Mucosa of stomach (tissue), 1 donor: ENCODE measurements at regions not wholly inside any gene's neighbourhood (a gene's known extent, or its start where the extent isn't known, plus 50 kb on each side); places are given as distances from the start of the nearest gene placed in this dataset.
"Not testable (repeated sequence)": the region's sequence is repeated elsewhere in the genome, so short reads cannot be mapped to it uniquely, and the experiment has no call there.

ENCODE experiments used
- H3K27me3 ChIP-seq: one replicate; pipeline ENCODE4 v1.7.0; 2013; ENCODE audit warnings: mild to moderate bottlenecking, low read length; ENCODE audit not compliant: control insufficient read depth, insufficient read depth
- H3K36me3 ChIP-seq: one replicate; pipeline ENCODE4 v1.7.0; 2013; ENCODE audit warnings: low read length; ENCODE audit not compliant: control insufficient read depth, insufficient read depth
- H3K4me1 ChIP-seq: one replicate; pipeline ENCODE4 v1.7.0; 2013; ENCODE audit warnings: mild to moderate bottlenecking, low read length; ENCODE audit not compliant: control insufficient read depth, insufficient read depth
- H3K4me3 ChIP-seq: one replicate; pipeline ENCODE4 v1.7.0; 2013; ENCODE audit warnings: low read length
- H3K9ac ChIP-seq: one replicate; pipeline ENCODE4 v1.7.0; 2013; ENCODE audit warnings: mild to moderate bottlenecking, low read length, moderate library complexity
- H3K9me3 ChIP-seq: one replicate; pipeline ENCODE4 v1.7.0; 2013; ENCODE audit warnings: mild to moderate bottlenecking, low read length, moderate library complexity; ENCODE audit not compliant: control insufficient read depth
- donor health status: Pancreatic carcinoma.

GRCh38 chr20:29750268-29750899, 1507.1 kb upstream of the DEFB115 start:
- H3K9me3 ChIP-seq = no peaks in the 10 kb centered on the region
- no peak overlapping the region for H3K9ac ChIP-seq
- H3K4me1 ChIP-seq = no peaks in the 10 kb centered on the region
- no peaks in the 10 kb centered on the region for H3K27me3 ChIP-seq
- no peak overlapping the region for H3K4me3 ChIP-seq
- no peaks in the 10 kb centered on the region for H3K36me3 ChIP-seq

GRCh38 chr20:29752644-29753425, 1504.6 kb upstream of the DEFB115 start:
- H3K4me3 ChIP-seq, H3K9me3 ChIP-seq, H3K4me1 ChIP-seq, H3K36me3 ChIP-seq, H3K27me3 ChIP-seq: not testable (repeated sequence)
- peak overlapping the region; percentile 4 for H3K9ac ChIP-seq

- H3K9me3 ChIP-seq, H3K4me1 ChIP-seq, H3K4me3 ChIP-seq, H3K36me3 ChIP-seq, H3K27me3 ChIP-seq: not testable (repeated sequence)
- peak overlapping the region; percentile 4 for H3K9ac ChIP-seq
These were observed 1504.1 kb upstream of the DEFB115 start for GRCh38 chr20:29753426-29753746.

GRCh38 chr20:29753879-29754278, 1503.6 kb upstream of the DEFB115 start:
- H3K36me3 ChIP-seq, H3K4me3 ChIP-seq, H3K9me3 ChIP-seq, H3K27me3 ChIP-seq, H3K9ac ChIP-seq, H3K4me1 ChIP-seq: not testable (repeated sequence)

GRCh38 chr20:29755854-29756498, 1501.5 kb upstream of the DEFB115 start:
- not testable (repeated sequence) for H3K9ac ChIP-seq, H3K27me3 ChIP-seq, H3K9me3 ChIP-seq, H3K4me1 ChIP-seq, H3K4me3 ChIP-seq, H3K36me3 ChIP-seq

GRCh38 chr20:29756664-29757063, 1500.8 kb upstream of the DEFB115 start:
- Histone ChIP-seq H3K9ac (no peak overlapping the region), H3K27me3 (no peaks in the 10 kb centered on the region), H3K36me3 (no peaks in the 10 kb centered on the region), H3K4me3 (no peak overlapping the region), H3K9me3 (no peaks in the 10 kb centered on the region), H3K4me1 (no peaks in the 10 kb centered on the region)

GRCh38 chr20:29761621-29762385, 1495.7 kb upstream of the DEFB115 start:
- not testable (repeated sequence) for H3K9me3 ChIP-seq, H3K9ac ChIP-seq, H3K4me3 ChIP-seq, H3K4me1 ChIP-seq, H3K36me3 ChIP-seq, H3K27me3 ChIP-seq

- Histone ChIP-seq H3K9ac (no peak overlapping the region), H3K27me3 (peaks cover 6% of the 10 kb centered on the region), H3K4me3 (no peak overlapping the region), H3K4me1 (no peaks in the 10 kb centered on the region), H3K9me3 (no peaks in the 10 kb centered on the region), H3K36me3 (no peaks in the 10 kb centered on the region)
These were observed 1494.8 kb upstream of the DEFB115 start for GRCh38 chr20:29762620-29763019.

GRCh38 chr20:29763821-29764511, 1493.5 kb upstream of the DEFB115 start:
- Histone ChIP-seq H3K9ac (no peak overlapping the region), H3K4me1 (no peaks in the 10 kb centered on the region), H3K9me3 (no peaks in the 10 kb centered on the region), H3K36me3 (no peaks in the 10 kb centered on the region), H3K27me3 (peaks cover 6% of the 10 kb centered on the region), H3K4me3 (no peak overlapping the region)

- H3K36me3 ChIP-seq, H3K4me1 ChIP-seq, H3K9ac ChIP-seq, H3K4me3 ChIP-seq, H3K27me3 ChIP-seq, H3K9me3 ChIP-seq: not testable (repeated sequence)
These were observed 1492.4 kb upstream of the DEFB115 start for GRCh38 chr20:29764922-29765610.

GRCh38 chr20:29778033-29778432, 1479.4 kb upstream of the DEFB115 start:
- H3K4me1 ChIP-seq, H3K27me3 ChIP-seq, H3K9me3 ChIP-seq, H3K4me3 ChIP-seq, H3K9ac ChIP-seq, H3K36me3 ChIP-seq: not testable (repeated sequence)
